ENCODE measurements at regions not wholly inside any gene's neighbourhood (a gene's known extent, or its start where the extent isn't known, plus 50 kb on each side); places are given as distances from the start of the nearest gene placed in this dataset.

- TF ChIP-seq POLR2A (IDR thresholded peaks at IDR 0.05; ENCODE audit: low read depth, low read length), result no peak
- no peak for TF ChIP-seq POLR2AphosphoS5 (IDR thresholded peaks at IDR 0.05; ENCODE audit: low read depth, low read length)
- TF ChIP-seq TAF1 (IDR thresholded peaks at IDR 0.05; ENCODE audit: borderline replicate concordance, low read depth, low read length), result no peak
These were observed 102.5 kb upstream of the ROBO1 start for GRCh38 chr3:79870313-79870620.
